Nephron (organoid): ENCODE measurements at regions not wholly inside any gene's neighbourhood (a gene's known extent, or its start where the extent isn't known, plus 50 kb on each side); places are given as distances from the start of the nearest gene placed in this dataset.

ENCODE experiments used
- H3K27ac Mint-ChIP-seq, 3 experiments: 2 replicates each; pipeline ENCODE4 v1.8.0; 2020; ENCODE audit warnings: mixed read lengths in 3 of 3, mild to moderate bottlenecking in 2 of 3, moderate library complexity in 1 of 3
- H3K27me3 Mint-ChIP-seq: 2 replicates; pipeline ENCODE4 v1.8.0; 2021; ENCODE audit warnings: low read depth, mild to moderate bottlenecking, moderate library complexity, mixed read lengths
- H3K36me3 Mint-ChIP-seq: 2 replicates; pipeline ENCODE4 v1.8.0; 2020; ENCODE audit warnings: low read depth, mixed read lengths
- H3K4me1 Mint-ChIP-seq: 2 replicates; pipeline ENCODE4 v1.8.0; 2020; ENCODE audit warnings: mixed read lengths
- H3K4me3 Mint-ChIP-seq, 3 experiments: 2 replicates each; pipeline ENCODE4 v1.8.0; 2020; ENCODE audit warnings: mild to moderate bottlenecking in 3 of 3, mixed read lengths in 3 of 3, moderate library complexity in 2 of 3
- H3K9me3 Mint-ChIP-seq: 2 replicates; pipeline ENCODE4 v1.8.0; 2020; ENCODE audit warnings: mixed read lengths
- CTCF ChIP-seq, 3 experiments: fragments of 200-600 bp; sonication (generic); IDR thresholded peaks; one replicate each; pipeline ENCODE4 v1.5.0; 2021; ENCODE audit warnings: antibody characterized with exemption in 3 of 3; ENCODE audit not compliant: unreplicated experiment in 3 of 3

DNA sequence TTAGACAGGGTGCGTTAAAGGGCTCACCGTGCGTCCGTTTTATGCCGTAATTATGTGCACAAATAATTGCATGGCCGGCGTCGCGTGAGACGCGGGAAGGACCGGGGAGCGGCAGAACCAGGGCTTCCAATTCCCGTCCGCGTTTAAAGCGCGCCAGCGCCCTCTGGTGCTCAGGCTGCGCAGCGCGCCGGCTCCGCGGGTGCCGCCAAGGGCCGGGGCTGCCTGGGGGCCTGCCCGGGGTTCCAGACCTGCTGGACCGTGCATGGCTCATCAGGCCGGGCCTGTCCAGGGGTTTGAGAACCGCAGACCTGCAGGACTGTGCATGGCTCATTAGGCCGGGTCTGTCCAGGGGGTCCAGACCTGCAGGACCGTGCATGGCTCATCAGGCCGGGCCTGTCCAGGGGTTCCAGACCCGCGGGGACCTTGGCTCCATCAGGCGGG, 369.0 kb downstream of the THBS2 start:
- Mint-ChIP-seq H3K27me3 (peaks cover 53% of the 10 kb centered on the region), H3K27ac (peak overlapping the region in 1 of 3 experiments; percentile 35), H3K36me3 (no peaks in the 10 kb centered on the region), H3K9me3 (no peaks in the 10 kb centered on the region), H3K4me1 (peaks cover 11% of the 10 kb centered on the region), H3K4me3 (peak overlapping the region in 1 of 3 experiments; percentile 30)
- peak; percentile 94 to 98 (median 97) for TF ChIP-seq CTCF (IDR thresholded peaks at IDR 0.05; ENCODE audit: unreplicated experiment in 3 of 3)

DNA sequence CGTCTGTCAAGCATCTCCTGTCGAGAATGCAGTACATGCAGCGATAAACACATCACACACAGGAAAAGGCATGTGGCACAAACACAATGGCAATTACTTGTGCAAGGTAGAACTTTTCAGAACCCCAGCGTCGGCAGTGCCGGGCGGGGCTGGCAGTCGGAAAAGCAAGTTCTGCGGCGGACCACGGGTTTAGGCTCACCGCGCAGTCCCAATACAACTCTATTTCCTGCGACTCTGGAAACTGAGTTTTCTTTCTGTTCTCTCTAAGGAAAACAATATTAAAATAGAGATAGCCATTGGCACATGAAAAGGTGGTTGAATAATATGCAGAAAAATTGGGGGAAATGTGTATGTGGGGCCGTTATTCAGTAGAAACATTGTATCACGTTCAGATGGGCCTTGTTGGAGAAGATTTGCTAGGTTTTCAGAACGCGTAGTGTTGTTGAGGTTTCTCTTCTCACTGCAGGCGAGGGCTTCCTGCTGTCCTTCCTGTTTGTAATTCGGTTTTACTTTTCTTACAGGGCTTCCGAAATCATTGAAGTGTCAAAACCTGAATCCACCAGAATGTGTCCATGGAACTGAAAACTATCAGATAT, 369.5 kb downstream of the THBS2 start:
- no peaks in the 10 kb centered on the region for H3K36me3 Mint-ChIP-seq
- H3K27ac Mint-ChIP-seq, result peak overlapping the region in 1 of 3 experiments; percentile 35
- peaks cover 50% of the 10 kb centered on the region for H3K27me3 Mint-ChIP-seq
- peaks cover 9% of the 10 kb centered on the region for H3K4me1 Mint-ChIP-seq
- H3K9me3 Mint-ChIP-seq, result no peaks in the 10 kb centered on the region
- TF ChIP-seq CTCF (IDR thresholded peaks at IDR 0.05; ENCODE audit: unreplicated experiment in 3 of 3), result no peak
- H3K4me3 Mint-ChIP-seq, result peak overlapping the region in 2 of 3 experiments; percentile 9 to 30

DNA sequence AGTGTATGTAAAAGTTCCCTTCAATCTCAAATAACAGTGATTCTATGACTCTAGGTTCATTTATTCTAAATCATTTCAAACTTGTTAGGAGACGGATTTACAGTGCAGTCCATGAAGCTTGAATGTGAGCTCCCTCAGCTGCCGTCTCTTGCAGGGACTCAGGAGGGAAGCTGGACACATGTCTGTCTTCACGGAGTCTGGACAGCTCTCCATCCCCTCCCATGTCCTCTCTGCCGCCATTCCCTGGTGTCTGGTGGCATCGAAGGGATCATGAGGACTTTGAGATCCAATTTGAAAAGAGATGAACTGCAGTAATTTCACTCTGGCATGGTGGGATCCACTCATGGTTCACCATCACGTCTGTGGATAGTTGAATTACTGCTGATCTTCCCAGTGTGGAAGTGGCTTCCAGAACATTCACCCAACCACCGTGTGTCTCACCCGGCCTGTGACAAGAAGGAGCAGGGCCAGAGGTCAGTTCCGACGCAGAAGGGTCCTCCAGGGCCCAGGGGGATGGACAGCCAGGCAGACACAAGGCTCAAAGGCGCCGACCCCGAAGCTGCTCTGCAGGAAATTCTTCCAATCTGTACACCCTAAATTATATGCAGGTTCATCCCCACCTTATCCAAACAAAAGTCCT, 370.1 kb downstream of the THBS2 start:
- H3K27me3 Mint-ChIP-seq, result peaks cover 48% of the 10 kb centered on the region
- H3K4me1 Mint-ChIP-seq, result peaks cover 6% of the 10 kb centered on the region
- H3K27ac Mint-ChIP-seq, result no peak overlapping the region
- no peaks in the 10 kb centered on the region for H3K9me3 Mint-ChIP-seq
- no peak overlapping the region for H3K4me3 Mint-ChIP-seq
- TF ChIP-seq CTCF (IDR thresholded peaks at IDR 0.05; ENCODE audit: unreplicated experiment in 3 of 3), result no peak
- no peaks in the 10 kb centered on the region for H3K36me3 Mint-ChIP-seq

GRCh38 chr6:168880271-168880670, 373.4 kb downstream of the THBS2 start:
- Mint-ChIP-seq H3K9me3 (no peaks in the 10 kb centered on the region), H3K36me3 (no peaks in the 10 kb centered on the region), H3K4me1 (peaks cover 5% of the 10 kb centered on the region), H3K27me3 (peaks cover 35% of the 10 kb centered on the region), H3K27ac (peak overlapping the region in 1 of 3 experiments; percentile 53), H3K4me3 (no peak overlapping the region)
- TF ChIP-seq CTCF (IDR thresholded peaks at IDR 0.05; ENCODE audit: unreplicated experiment in 3 of 3), result no peak

DNA sequence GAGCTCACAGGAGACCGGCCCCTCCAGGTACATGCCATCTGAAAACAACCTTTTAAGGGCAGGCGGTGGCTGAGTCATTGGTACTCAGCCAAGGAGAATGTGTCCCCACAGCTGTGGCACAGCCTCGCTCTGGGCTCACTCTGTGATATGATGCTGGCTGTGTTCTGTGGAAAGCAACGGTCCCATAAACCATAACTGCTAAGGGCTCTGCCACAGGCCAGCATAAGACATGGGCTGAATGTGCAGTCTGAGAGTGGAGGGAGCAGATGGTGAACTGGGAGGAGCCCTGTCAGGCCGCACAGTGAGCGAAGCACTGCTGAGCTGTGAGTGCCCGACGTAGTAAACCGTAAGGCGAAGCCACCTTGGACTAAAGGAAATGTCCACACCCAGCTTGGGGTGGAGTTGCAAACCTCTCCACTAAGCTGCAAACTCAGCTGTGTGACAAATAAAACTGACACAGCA, 375.8 kb downstream of the THBS2 start:
- H3K36me3 Mint-ChIP-seq, result no peaks in the 10 kb centered on the region
- H3K4me3 Mint-ChIP-seq, result no peak overlapping the region
- TF ChIP-seq CTCF (IDR thresholded peaks at IDR 0.05; ENCODE audit: unreplicated experiment in 3 of 3), result no peak
- no peaks in the 10 kb centered on the region for H3K9me3 Mint-ChIP-seq
- peaks cover 31% of the 10 kb centered on the region for H3K27me3 Mint-ChIP-seq
- H3K4me1 Mint-ChIP-seq, result peaks cover 5% of the 10 kb centered on the region
- H3K27ac Mint-ChIP-seq, result no peak overlapping the region

DNA sequence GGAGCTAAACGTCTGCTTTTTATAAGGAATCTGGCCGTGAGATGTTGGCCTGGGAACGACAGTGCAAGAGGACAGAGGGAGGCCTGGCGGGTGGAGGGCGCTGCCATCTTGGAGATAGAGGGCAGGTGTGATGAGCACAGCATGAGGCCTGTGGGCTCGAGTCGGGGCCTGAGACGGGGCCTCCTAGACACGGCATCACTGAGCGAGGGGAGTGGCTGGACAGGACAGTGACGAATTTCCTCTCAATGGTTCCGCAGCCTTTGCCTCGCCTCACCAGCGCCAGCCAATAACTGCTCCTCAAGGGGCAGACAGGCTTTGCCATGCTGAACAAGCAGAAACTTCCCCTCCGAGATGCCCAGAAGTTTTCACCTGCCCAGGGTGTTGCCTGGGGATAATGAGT, 376.7 kb downstream of the THBS2 start:
- no peaks in the 10 kb centered on the region for H3K36me3 Mint-ChIP-seq
- no peak overlapping the region for H3K4me3 Mint-ChIP-seq
- no peaks in the 10 kb centered on the region for H3K9me3 Mint-ChIP-seq
- H3K27ac Mint-ChIP-seq, result no peak overlapping the region
- no peak for TF ChIP-seq CTCF (IDR thresholded peaks at IDR 0.05; ENCODE audit: unreplicated experiment in 3 of 3)
- peaks cover 25% of the 10 kb centered on the region for H3K27me3 Mint-ChIP-seq
- peaks cover 5% of the 10 kb centered on the region for H3K4me1 Mint-ChIP-seq
